ENCODE measurements at regions not wholly inside any gene's neighbourhood (a gene's known extent, or its start where the extent isn't known, plus 50 kb on each side); places are given as distances from the start of the nearest gene placed in this dataset.

- in situ Hi-C loops (cut with HindIII; ENCODE audit: low sequenced_read_pairs) = no loop called here
These were observed 140.3 kb upstream of the TCF21 start for GRCh38 chr6:133748628-133749027.

GRCh38 chr6:133749427-133749826 lies 139.5 kb upstream of the TCF21 start:
- in situ Hi-C loops (cut with HindIII; ENCODE audit: low sequenced_read_pairs) = no loop called here

GRCh38 chr6:133752129-133752528 lies 136.8 kb upstream of the TCF21 start:
- in situ Hi-C loops (cut with HindIII; ENCODE audit: low sequenced_read_pairs) = no loop called here

GRCh38 chr6:133753756-133754155 lies 135.2 kb upstream of the TCF21 start:
- in situ Hi-C loops (cut with HindIII; ENCODE audit: low sequenced_read_pairs) = no loop called here

GRCh38 chr6:133754298-133754697 lies 134.6 kb upstream of the TCF21 start:
- in situ Hi-C loops (cut with HindIII; ENCODE audit: low sequenced_read_pairs) = no loop called here

GRCh38 chr6:133756078-133756695 lies 132.7 kb upstream of the TCF21 start:
- in situ Hi-C loops (cut with HindIII; ENCODE audit: low sequenced_read_pairs) = no loop called here

GRCh38 chr6:133757335-133757734 lies 131.6 kb upstream of the TCF21 start:
- in situ Hi-C loops (cut with HindIII; ENCODE audit: low sequenced_read_pairs) = no loop called here

- in situ Hi-C loops (cut with HindIII; ENCODE audit: low sequenced_read_pairs) = no loop called here
These were observed 130.0 kb upstream of the TCF21 start for GRCh38 chr6:133758815-133759335.

GRCh38 chr6:133759524-133759923 lies 129.4 kb upstream of the TCF21 start:
- in situ Hi-C loops (cut with HindIII; ENCODE audit: low sequenced_read_pairs) = no loop called here

- in situ Hi-C loops (cut with HindIII; ENCODE audit: low sequenced_read_pairs) = no loop called here
These were observed 127.2 kb upstream of the TCF21 start for GRCh38 chr6:133761706-133762105.

- in situ Hi-C loops (cut with HindIII; ENCODE audit: low sequenced_read_pairs) = no loop called here
These were observed 124.7 kb upstream of the TCF21 start for GRCh38 chr6:133764008-133764753.

GRCh38 chr6:133764754-133765208 lies 124.1 kb upstream of the TCF21 start:
- in situ Hi-C loops (cut with HindIII; ENCODE audit: low sequenced_read_pairs) = no loop called here

- in situ Hi-C loops (cut with HindIII; ENCODE audit: low sequenced_read_pairs) = no loop called here
These were observed 121.4 kb upstream of the TCF21 start for GRCh38 chr6:133767357-133767970.

GRCh38 chr6:133768656-133769295 lies 120.1 kb upstream of the TCF21 start:
- in situ Hi-C loops (cut with HindIII; ENCODE audit: low sequenced_read_pairs) = no loop called here

GRCh38 chr6:133769463-133769862 lies 119.5 kb upstream of the TCF21 start:
- in situ Hi-C loops (cut with HindIII; ENCODE audit: low sequenced_read_pairs) = no loop called here

GRCh38 chr6:133772567-133772966 lies 116.3 kb upstream of the TCF21 start:
- in situ Hi-C loops (cut with HindIII; ENCODE audit: low sequenced_read_pairs) = no loop called here

- in situ Hi-C loops (cut with HindIII; ENCODE audit: low sequenced_read_pairs) = no loop called here
These were observed 115.1 kb upstream of the TCF21 start for GRCh38 chr6:133773776-133774175.

- in situ Hi-C loops (cut with HindIII; ENCODE audit: low sequenced_read_pairs) = no loop called here
These were observed 114.6 kb upstream of the TCF21 start for GRCh38 chr6:133774356-133774755.

- in situ Hi-C loops (cut with HindIII; ENCODE audit: low sequenced_read_pairs) = no loop called here
These were observed 110.3 kb upstream of the TCF21 start for GRCh38 chr6:133778414-133779130.

GRCh38 chr6:133779916-133780695 lies 108.8 kb upstream of the TCF21 start:
- in situ Hi-C loops (cut with HindIII; ENCODE audit: low sequenced_read_pairs) = no loop called here
